K562 (cell line): ENCODE measurements at regions not wholly inside any gene's neighbourhood (a gene's known extent, or its start where the extent isn't known, plus 50 kb on each side); places are given as distances from the start of the nearest gene placed in this dataset.

Source experiments
- ATAC-seq: fragments of 200-7000 bp; cut with Tn5 transposase; 3 replicates; pipeline ENCODE4 v1.9.1; 2020; ENCODE audit warnings: moderate library complexity
- BruUV-seq: library from RNA; stranded (reverse); fragments of 400-500 nt; replicated peaks from 2 replicates; lab custom pipeline; 2021; lab: Mats Ljungman, UMichigan
- CTCF ChIA-PET: fragments of 300-600 bp; formaldehyde crosslinking; extraction: SDS; loops from one replicate; lab custom pipeline; 2021; ENCODE audit warnings: low intra/inter-chr PET ratio; lab: Yijun Ruan, JAX
- POLR2A ChIA-PET: fragments of 300-600, 350-650 bp; sonication (Branson Sonifier 250); formaldehyde crosslinking; extraction: SDS; loops from one replicate; lab custom pipeline; 2021; ENCODE audit warnings: antibody characterized with exemption, inconsistent platforms; lab: Yijun Ruan, JAX
- DNase-seq, 4 experiments: peaks; one replicate each; pipeline versions ENCODE4 v3.0.0 to v3.0.0-alpha.2; 2011 to 2018; ENCODE audit warnings: low spot score in 3 of 4, mixed read lengths in 3 of 4; ENCODE audit errors: extremely low read depth in 1 of 4
- FAIRE-seq: peaks from 2 replicates; lab custom pipeline; 2011; peaks lifted over from hg19 to GRCh38; lab: Jason Lieb, UNC
- H2AFZ ChIP-seq: 2 replicates; pipeline ENCODE4 v1.6.0; 2011; ENCODE audit warnings: low read depth, low read length, control low read depth, inconsistent platforms
- H3K27ac ChIP-seq: fragments of 200-600 bp; 3 replicates; pipeline ENCODE4 v1.8.0; 2011; ENCODE audit warnings: low read depth, mild to moderate bottlenecking, control low read depth, inconsistent platforms, low read length, moderate library complexity, mixed read lengths; ENCODE audit errors: extremely low read depth
- H3K27me3 ChIP-seq, 2 experiments: fragments of 300-600 bp in 1 of 2; 2 replicates in 1 of 2; 3 replicates in 1 of 2; pipeline versions ENCODE4 v1.6.0 to v1.8.0; 2011; ENCODE audit warnings: inconsistent platforms in 2 of 2, low read length in 2 of 2, mild to moderate bottlenecking in 1 of 2, mixed read lengths in 1 of 2, moderate library complexity in 1 of 2; ENCODE audit not compliant: control insufficient read depth in 2 of 2, insufficient read depth in 2 of 2
- H3K36me3 ChIP-seq: fragments of 300-600 bp; 3 replicates; pipeline ENCODE4 v1.8.0; 2011; ENCODE audit warnings: mild to moderate bottlenecking, low read length, inconsistent platforms; ENCODE audit not compliant: control insufficient read depth, insufficient read depth
- H3K4me1 ChIP-seq, 2 experiments: fragments of 200-600 bp in 1 of 2; replicated peaks in 1 of 2; 2 replicates in 1 of 2; 3 replicates in 1 of 2; pipeline versions ENCODE4 v1.5.1 to v1.8.0; 2011; ENCODE audit warnings: inconsistent platforms in 2 of 2, low read length in 2 of 2, mild to moderate bottlenecking in 1 of 2, mixed read lengths in 1 of 2, moderate library complexity in 1 of 2; ENCODE audit not compliant: control insufficient read depth in 2 of 2, insufficient read depth in 2 of 2
- H3K4me2 ChIP-seq: 2 replicates; pipeline ENCODE4 v1.6.1; 2011; ENCODE audit warnings: low read length, control low read depth, inconsistent platforms, mixed read lengths; ENCODE audit not compliant: insufficient read depth
- H3K4me3 ChIP-seq: fragments of 200-600 bp; sonication (generic), shearing (Covaris generic); 2 replicates; pipeline ENCODE4 v1.5.1; 2016; ENCODE audit warnings: control low read depth, inconsistent platforms
- H3K79me2 ChIP-seq: fragments of 200-600 bp; 3 replicates; pipeline ENCODE4 v1.8.0; 2011; ENCODE audit warnings: low read length, inconsistent platforms; ENCODE audit not compliant: control insufficient read depth, insufficient read depth
- H3K9ac ChIP-seq, 2 experiments: 2 replicates each; pipeline versions ENCODE4 v1.6.0 to v1.6.1; 2011; ENCODE audit warnings: low read depth in 2 of 2, low read length in 2 of 2, control low read depth in 1 of 2, inconsistent platforms in 1 of 2, mild to moderate bottlenecking in 1 of 2, mixed read lengths in 1 of 2; ENCODE audit not compliant: insufficient read depth in 1 of 2
- H3K9me1 ChIP-seq: one replicate; pipeline ENCODE4 v1.6.0; 2011; ENCODE audit warnings: inconsistent platforms, mild to moderate bottlenecking, low read length, moderate library complexity; ENCODE audit not compliant: control insufficient read depth, insufficient read depth
- H3K9me3 ChIP-seq: replicated peaks from 2 replicates; pipeline ENCODE4 v1.5.1; 2011; ENCODE audit warnings: low read depth, low read length, inconsistent platforms; ENCODE audit not compliant: control insufficient read depth, insufficient read depth
- H4K20me1 ChIP-seq: replicated peaks from 2 replicates; pipeline ENCODE4 v1.6.1; 2011; ENCODE audit warnings: low read length, inconsistent platforms, mixed read lengths; ENCODE audit not compliant: control insufficient read depth, insufficient read depth
- FOXM1 ChIP-seq, 2 experiments: fragments of 450-650 bp in 1 of 2; sonication (generic) in 1 of 2; formaldehyde crosslinking in 1 of 2; IDR thresholded peaks; 2 replicates each; pipeline versions ENCODE4 v1.6.1 to v1.9.0; 2017 to 2022; ENCODE audit warnings: low read depth in 2 of 2, mild to moderate bottlenecking in 2 of 2, missing genetic modification reagents in 1 of 2, moderate library complexity in 1 of 2
- MCM7 ChIP-seq, 2 experiments: fragments of 450-650 bp; IDR thresholded peaks; 2 replicates each; pipeline ENCODE4 v1.6.1; 2016 to 2018
- SIRT6 ChIP-seq: IDR thresholded peaks from one replicate; pipeline ENCODE4 v1.6.1; 2012; ENCODE audit warnings: low read depth, mild to moderate bottlenecking, control low read depth, inconsistent platforms, low read length, moderate library complexity
- TRIM24 ChIP-seq, 2 experiments: fragments of 450-650 bp; IDR thresholded peaks; 2 replicates each; pipeline ENCODE4 v1.6.1; 2016
- ZNF121 ChIP-seq: sonication (generic); formaldehyde crosslinking; conservative IDR thresholded peaks from 2 replicates; pipeline ENCODE4 v1.8.0; 2022; ENCODE audit warnings: missing genetic modification reagents
- ZNF217 ChIP-seq: sonication (generic); formaldehyde crosslinking; IDR thresholded peaks from 2 replicates; pipeline ENCODE4 v1.8.0; 2022; ENCODE audit warnings: mild to moderate bottlenecking, missing genetic modification reagents
- WGBS: fragments of 100-300 bp; shearing (Covaris generic); methylation state at CpG from one replicate; pipeline ENCODE4 v1.1.6; 2016; ENCODE audit warnings: low coverage, mixed read lengths; ENCODE audit not compliant: insufficient coverage; ENCODE audit errors: missing lambda C conversion rate; 5-methylcytosine and 5-hydroxymethylcytosine counted together
- in situ Hi-C: fragments of 300-500 bp; cut with MboI; formaldehyde crosslinking; loops from 4 replicates; pipeline ENCODE4 v1.15.0; 2018; ENCODE audit warnings: inconsistent platforms, mixed read lengths
- intact Hi-C: fragments of 100-400 bp; cut with micrococcal nuclease; formaldehyde crosslinking; loops from 2 replicates; pipeline ENCODE4 v1.14.2; 2022
- TF ChIP-seq, protein P1 (sequence below), 2 experiments: IDR thresholded peaks in 1 of 2; conservative IDR thresholded peaks in 1 of 2; 2 replicates each; pipeline ENCODE4 v1.6.1; 2016; ENCODE audit warnings: low read depth in 2 of 2, mild to moderate bottlenecking in 1 of 2, missing compliant biosample characterization in 1 of 2, missing genetic modification characterization in 1 of 2, moderate library complexity in 1 of 2
- TF ChIP-seq, protein P2 (sequence below): fragments of 250-450 bp; sonication (Bioruptor Pico); IDR thresholded peaks from 2 replicates; pipeline ENCODE4 v1.9.0; 2021; ENCODE audit warnings: mild to moderate bottlenecking, inconsistent platforms
- TF ChIP-seq, protein P3 (sequence below): sonication (generic); formaldehyde crosslinking; IDR thresholded peaks from 2 replicates; pipeline ENCODE4 v1.8.0; 2022; ENCODE audit warnings: mild to moderate bottlenecking, missing genetic modification reagents
- TF ChIP-seq, protein P4 (sequence below), 2 experiments: fragments of 450-650 bp in 1 of 2; sonication (generic) in 1 of 2; formaldehyde crosslinking; conservative IDR thresholded peaks; 2 replicates each; pipeline versions ENCODE4 v1.4.0 to v1.8.1; 2020 to 2022; ENCODE audit warnings: mild to moderate bottlenecking in 1 of 2, missing genetic modification reagents in 1 of 2

DNA sequence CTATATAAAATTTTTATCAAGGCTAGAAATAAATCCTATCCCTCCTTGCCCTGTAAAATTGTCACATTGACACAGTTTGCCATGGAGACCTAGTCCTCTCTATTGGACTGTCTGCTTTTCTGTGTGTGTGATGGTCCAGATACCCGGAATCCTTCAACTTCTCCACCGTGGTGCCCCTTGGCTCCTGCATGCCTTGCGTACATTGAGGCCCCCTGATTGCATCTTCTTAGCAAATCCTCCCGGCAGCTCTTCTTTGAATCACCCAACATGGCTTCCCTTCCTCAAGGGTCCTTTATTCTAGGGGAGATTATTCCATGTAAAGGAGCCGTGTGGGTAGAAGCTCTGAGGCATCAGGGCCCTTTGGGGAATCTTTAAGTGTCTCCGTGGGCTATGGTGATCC lies 219.5 kb downstream of the CDC5L start (continued):
- TF ChIP-seq, protein P1, sequence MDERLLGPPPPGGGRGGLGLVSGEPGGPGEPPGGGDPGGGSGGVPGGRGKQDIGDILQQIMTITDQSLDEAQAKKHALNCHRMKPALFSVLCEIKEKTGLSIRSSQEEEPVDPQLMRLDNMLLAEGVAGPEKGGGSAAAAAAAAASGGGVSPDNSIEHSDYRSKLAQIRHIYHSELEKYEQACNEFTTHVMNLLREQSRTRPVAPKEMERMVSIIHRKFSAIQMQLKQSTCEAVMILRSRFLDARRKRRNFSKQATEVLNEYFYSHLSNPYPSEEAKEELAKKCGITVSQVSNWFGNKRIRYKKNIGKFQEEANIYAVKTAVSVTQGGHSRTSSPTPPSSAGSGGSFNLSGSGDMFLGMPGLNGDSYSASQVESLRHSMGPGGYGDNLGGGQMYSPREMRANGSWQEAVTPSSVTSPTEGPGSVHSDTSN (CRISPR knock-in tag; IDR thresholded peaks at IDR 0.05; ENCODE audit: low read depth), result no peak
- TF ChIP-seq, protein P1 (tag; conservative IDR thresholded peaks at IDR 0.05; ENCODE audit: low read depth), result no peak

DNA sequence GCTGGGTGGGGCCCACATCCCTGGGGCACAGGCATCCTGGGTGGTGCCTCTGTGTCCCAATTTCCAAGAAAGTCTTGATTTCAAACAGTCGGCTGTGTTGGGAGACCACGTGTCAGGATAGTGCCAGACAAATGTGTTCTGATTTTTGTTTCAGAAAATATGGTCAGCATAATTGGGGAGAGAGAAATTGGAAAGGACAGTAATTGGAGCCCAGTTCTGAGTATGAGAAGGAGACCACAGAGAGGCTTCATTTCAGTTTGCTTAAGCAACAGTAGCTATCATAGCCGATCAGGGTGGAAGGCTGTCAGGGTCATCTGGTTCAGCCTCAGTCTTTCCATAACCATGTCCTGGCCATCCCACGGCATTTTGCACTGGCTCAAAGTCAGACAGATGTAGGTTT lies 220.7 kb downstream of the CDC5L start:
- no peaks in the 10 kb centered on the region for H4K20me1 ChIP-seq
- no peak overlapping the region for H3K4me2 ChIP-seq
- TF ChIP-seq FOXM1 (IDR thresholded peaks at IDR 0.05; ENCODE audit: low read depth) (no peak), FOXM1 (CRISPR knock-in tag; IDR thresholded peaks at IDR 0.05; ENCODE audit: low read depth) (no peak), ZNF217 (CRISPR knock-in tag) (no peak), TRIM24 (IDR thresholded peaks at IDR 0.05) (no peak), SIRT6 (no peak), MCM7 (IDR thresholded peaks at IDR 0.05) (no peak), ZNF121 (CRISPR knock-in tag) (no peak)
- TF ChIP-seq, protein P2, sequence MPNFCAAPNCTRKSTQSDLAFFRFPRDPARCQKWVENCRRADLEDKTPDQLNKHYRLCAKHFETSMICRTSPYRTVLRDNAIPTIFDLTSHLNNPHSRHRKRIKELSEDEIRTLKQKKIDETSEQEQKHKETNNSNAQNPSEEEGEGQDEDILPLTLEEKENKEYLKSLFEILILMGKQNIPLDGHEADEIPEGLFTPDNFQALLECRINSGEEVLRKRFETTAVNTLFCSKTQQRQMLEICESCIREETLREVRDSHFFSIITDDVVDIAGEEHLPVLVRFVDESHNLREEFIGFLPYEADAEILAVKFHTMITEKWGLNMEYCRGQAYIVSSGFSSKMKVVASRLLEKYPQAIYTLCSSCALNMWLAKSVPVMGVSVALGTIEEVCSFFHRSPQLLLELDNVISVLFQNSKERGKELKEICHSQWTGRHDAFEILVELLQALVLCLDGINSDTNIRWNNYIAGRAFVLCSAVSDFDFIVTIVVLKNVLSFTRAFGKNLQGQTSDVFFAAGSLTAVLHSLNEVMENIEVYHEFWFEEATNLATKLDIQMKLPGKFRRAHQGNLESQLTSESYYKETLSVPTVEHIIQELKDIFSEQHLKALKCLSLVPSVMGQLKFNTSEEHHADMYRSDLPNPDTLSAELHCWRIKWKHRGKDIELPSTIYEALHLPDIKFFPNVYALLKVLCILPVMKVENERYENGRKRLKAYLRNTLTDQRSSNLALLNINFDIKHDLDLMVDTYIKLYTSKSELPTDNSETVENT, result no peak
- TF ChIP-seq, protein P3, sequence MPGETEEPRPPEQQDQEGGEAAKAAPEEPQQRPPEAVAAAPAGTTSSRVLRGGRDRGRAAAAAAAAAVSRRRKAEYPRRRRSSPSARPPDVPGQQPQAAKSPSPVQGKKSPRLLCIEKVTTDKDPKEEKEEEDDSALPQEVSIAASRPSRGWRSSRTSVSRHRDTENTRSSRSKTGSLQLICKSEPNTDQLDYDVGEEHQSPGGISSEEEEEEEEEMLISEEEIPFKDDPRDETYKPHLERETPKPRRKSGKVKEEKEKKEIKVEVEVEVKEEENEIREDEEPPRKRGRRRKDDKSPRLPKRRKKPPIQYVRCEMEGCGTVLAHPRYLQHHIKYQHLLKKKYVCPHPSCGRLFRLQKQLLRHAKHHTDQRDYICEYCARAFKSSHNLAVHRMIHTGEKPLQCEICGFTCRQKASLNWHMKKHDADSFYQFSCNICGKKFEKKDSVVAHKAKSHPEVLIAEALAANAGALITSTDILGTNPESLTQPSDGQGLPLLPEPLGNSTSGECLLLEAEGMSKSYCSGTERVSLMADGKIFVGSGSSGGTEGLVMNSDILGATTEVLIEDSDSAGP (CRISPR knock-in tag), result no peak
- TF ChIP-seq, protein P4, sequence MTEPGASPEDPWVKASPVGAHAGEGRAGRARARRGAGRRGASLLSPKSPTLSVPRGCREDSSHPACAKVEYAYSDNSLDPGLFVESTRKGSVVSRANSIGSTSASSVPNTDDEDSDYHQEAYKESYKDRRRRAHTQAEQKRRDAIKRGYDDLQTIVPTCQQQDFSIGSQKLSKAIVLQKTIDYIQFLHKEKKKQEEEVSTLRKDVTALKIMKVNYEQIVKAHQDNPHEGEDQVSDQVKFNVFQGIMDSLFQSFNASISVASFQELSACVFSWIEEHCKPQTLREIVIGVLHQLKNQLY (CRISPR knock-in tag; conservative IDR thresholded peaks at IDR 0.05), result no peak
- DNase-seq (no peak), FAIRE-seq (no peak), ATAC-seq (no peak)
- intact Hi-C loops (no loop called here), in situ Hi-C loops (no loop called here)
- H3K4me1 ChIP-seq, result no peaks in the 10 kb centered on the region
- no peak overlapping the region for H3K27ac ChIP-seq
- no peaks in the 10 kb centered on the region for H3K9me3 ChIP-seq
- no peaks in the 10 kb centered on the region for H3K79me2 ChIP-seq
- BruUV-seq, result no TSS peak
- ChIA-PET POLR2A (interaction anchor here (1.0 kb wide), 1 partner anchor 47 kb away, joined by 3 read pairs; no protein-coding TSS in a partner anchor), CTCF (no interaction called here)
- no peak overlapping the region for H3K9ac ChIP-seq
- H3K4me3 ChIP-seq, result no peak overlapping the region
- WGBS, result 0% methylated on average over 4 of the region's 4 CpGs
- no peak overlapping the region for H2AFZ ChIP-seq
- H3K9me1 ChIP-seq, result no peaks in the 10 kb centered on the region
- no peaks in the 10 kb centered on the region for H3K36me3 ChIP-seq
- peaks cover 0 to 5% of the 10 kb centered on the region in 2 experiments; a peak in 4 of 5 replicates for H3K27me3 ChIP-seq
